DND-41 (cell line): ENCODE measurements at regions not wholly inside any gene's neighbourhood (a gene's known extent, or its start where the extent isn't known, plus 50 kb on each side); places are given as distances from the start of the nearest gene placed in this dataset.

Experiments used
- ATAC-seq: fragments of 200-7000 bp; cut with Tn5 transposase; 3 replicates; pipeline ENCODE4 v1.9.1; 2021; ENCODE audit warnings: low read depth; ENCODE audit not compliant: insufficient read depth
- DNase-seq: peaks from one replicate; pipeline ENCODE4 v3.0.0-alpha.2; 2020
- H2AFZ ChIP-seq: 2 replicates; pipeline ENCODE4 v1.6.0; 2012; ENCODE audit warnings: low read depth, low read length
- H3K27ac ChIP-seq: 2 replicates; pipeline ENCODE4 v1.5.1; 2012; ENCODE audit warnings: low read length, inconsistent platforms
- H3K27me3 ChIP-seq: fragments of 200-600 bp; sonication (generic); 2 replicates; pipeline ENCODE4 v1.6.0; 2012; ENCODE audit warnings: low read length, mild to moderate bottlenecking, inconsistent platforms; ENCODE audit not compliant: insufficient read depth, poor library complexity
- H3K36me3 ChIP-seq: 2 replicates; pipeline ENCODE4 v1.5.1; 2012; ENCODE audit warnings: low read length, inconsistent platforms; ENCODE audit not compliant: insufficient read depth
- H3K4me1 ChIP-seq: 2 replicates; pipeline ENCODE4 v1.5.1; 2012; ENCODE audit warnings: mild to moderate bottlenecking, low read length; ENCODE audit not compliant: insufficient read depth
- H3K4me2 ChIP-seq: 2 replicates; pipeline ENCODE4 v1.6.0; 2012; ENCODE audit warnings: mild to moderate bottlenecking, moderate library complexity, low read length, inconsistent platforms; ENCODE audit not compliant: insufficient read depth
- H3K4me3 ChIP-seq, 2 experiments: fragments of 200-600 bp in 1 of 2; shearing (Covaris generic) in 1 of 2; 2 replicates each; pipeline ENCODE4 v1.5.1; 2012 to 2016; ENCODE audit warnings: inconsistent platforms in 2 of 2, low read length in 2 of 2, mild to moderate bottlenecking in 2 of 2, low read depth in 1 of 2, moderate library complexity in 1 of 2
- H3K79me2 ChIP-seq: 2 replicates; pipeline ENCODE4 v1.6.0; 2012; ENCODE audit warnings: low read length, inconsistent platforms; ENCODE audit not compliant: insufficient read depth
- H3K9ac ChIP-seq: 2 replicates; pipeline ENCODE4 v1.6.0; 2012; ENCODE audit warnings: low read depth, mild to moderate bottlenecking, inconsistent platforms, low read length, moderate library complexity
- H3K9me3 ChIP-seq: 2 replicates; pipeline ENCODE4 v1.5.1; 2012; ENCODE audit warnings: low read length, moderate library complexity, mild to moderate bottlenecking, inconsistent platforms; ENCODE audit not compliant: insufficient read depth, severe bottlenecking
- H4K20me1 ChIP-seq: 2 replicates; pipeline ENCODE4 v1.6.0; 2012; ENCODE audit warnings: low read length; ENCODE audit not compliant: insufficient read depth
- CTCF ChIP-seq: IDR thresholded peaks from 2 replicates; pipeline ENCODE4 v1.5.1; 2012; ENCODE audit warnings: borderline replicate concordance, low read length, moderate library complexity, mild to moderate bottlenecking; ENCODE audit not compliant: poor library complexity, severe bottlenecking; ENCODE audit errors: extremely low read depth
- EZH2 ChIP-seq: IDR thresholded peaks from 3 replicates; pipeline ENCODE4 v1.6.1; 2012; ENCODE audit warnings: borderline replicate concordance, low read depth, mild to moderate bottlenecking, moderate library complexity, low read length, inconsistent platforms; ENCODE audit not compliant: severe bottlenecking

- DNase-seq (no peak), ATAC-seq (no peak)
- H3K9me3 ChIP-seq, result peaks cover 8% of the 10 kb centered on the region
- H4K20me1 ChIP-seq, result no peaks in the 10 kb centered on the region
- no peaks in the 10 kb centered on the region for H3K36me3 ChIP-seq
- TF ChIP-seq CTCF, result no peak
- TF ChIP-seq EZH2, result no peak
- no peak overlapping the region for H3K4me2 ChIP-seq
- no peaks in the 10 kb centered on the region for H3K4me1 ChIP-seq
- 0 out of 2 replicates have a peak, but pooled peaks cover 2% of the 10 kb centered on the region for H3K79me2 ChIP-seq
- no peaks in the 10 kb centered on the region for H3K27me3 ChIP-seq
- no peak overlapping the region for H3K4me3 ChIP-seq
- no peak overlapping the region for H2AFZ ChIP-seq
- no peak overlapping the region for H3K27ac ChIP-seq
- H3K9ac ChIP-seq, result no peak overlapping the region
These were observed 145.7 kb upstream of the TIAM1 start for GRCh38 chr21:31489726-31490125.

- DNase-seq, result no peak
- no peaks in the 10 kb centered on the region for H3K4me1 ChIP-seq
- no peak overlapping the region for H3K4me3 ChIP-seq
- no peaks in the 10 kb centered on the region for H3K27me3 ChIP-seq
- no peak for TF ChIP-seq CTCF
- TF ChIP-seq EZH2, result no peak
- H3K79me2 ChIP-seq, result 0 out of 2 replicates have a peak, but pooled peaks cover 2% of the 10 kb centered on the region
- no peak overlapping the region for H2AFZ ChIP-seq
- no peaks in the 10 kb centered on the region for H3K36me3 ChIP-seq
- peaks cover 10% of the 10 kb centered on the region for H3K9me3 ChIP-seq
- no peak overlapping the region for H3K9ac ChIP-seq
- no peak overlapping the region for H3K27ac ChIP-seq
- H4K20me1 ChIP-seq, result no peaks in the 10 kb centered on the region
- no peak overlapping the region for H3K4me2 ChIP-seq
- no peak for ATAC-seq
These were observed 145.0 kb upstream of the TIAM1 start for GRCh38 chr21:31489014-31489413.

- Histone ChIP-seq H3K4me1 (no peaks in the 10 kb centered on the region), H3K27me3 (no peaks in the 10 kb centered on the region), H3K36me3 (no peaks in the 10 kb centered on the region), H3K9me3 (peaks cover 25% of the 10 kb centered on the region), H4K20me1 (peaks cover 3% of the 10 kb centered on the region; the same call in 1 of the 2 replicates), H3K4me2 (no peak overlapping the region), H3K27ac (no peak overlapping the region), H3K4me3 (no peak overlapping the region), H3K9ac (no peak overlapping the region), H2AFZ (no peak overlapping the region), H3K79me2 (0 out of 2 replicates have a peak, but pooled peaks cover 2% of the 10 kb centered on the region)
- DNase-seq (no peak), ATAC-seq (no peak)
- TF ChIP-seq EZH2 (no peak), CTCF (no peak)
These were observed 140.2 kb upstream of the TIAM1 start for GRCh38 chr21:31484219-31484618.

GRCh38 chr21:31483146-31483545, 139.1 kb upstream of the TIAM1 start:
- no peak for DNase-seq
- H4K20me1 ChIP-seq, result peaks cover 3% of the 10 kb centered on the region; the same call in 1 of the 2 replicates
- no peaks in the 10 kb centered on the region for H3K27me3 ChIP-seq
- TF ChIP-seq EZH2 (no peak), CTCF (no peak)
- H3K4me1 ChIP-seq, result no peaks in the 10 kb centered on the region
- H3K9ac ChIP-seq, result no peak overlapping the region
- H3K9me3 ChIP-seq, result peaks cover 25% of the 10 kb centered on the region
- no peaks in the 10 kb centered on the region for H3K36me3 ChIP-seq
- H3K4me3 ChIP-seq, result no peak overlapping the region
- no peak overlapping the region for H2AFZ ChIP-seq
- ATAC-seq, result no peak
- H3K4me2 ChIP-seq, result no peak overlapping the region
- H3K79me2 ChIP-seq, result 0 out of 2 replicates have a peak, but pooled peaks cover 2% of the 10 kb centered on the region
- no peak overlapping the region for H3K27ac ChIP-seq
